ENCODE measurements at regions not wholly inside any gene's neighbourhood (a gene's known extent, or its start where the extent isn't known, plus 50 kb on each side); places are given as distances from the start of the nearest gene placed in this dataset.

- TF ChIP-seq POLR2A (IDR thresholded peaks at IDR 0.05) (no peak), CTCF (IDR thresholded peaks at IDR 0.05) (no peak)
- no peak overlapping the region for H3K27ac ChIP-seq
- no peak for DNase-seq
- H3K4me3 ChIP-seq: no peak overlapping the region
- intact Hi-C loops (cut with DNase I; ENCODE audit: low total_unique reads): no loop called here
- no peaks in the 10 kb centered on the region for H3K36me3 ChIP-seq
- H3K9me3 ChIP-seq: no peaks in the 10 kb centered on the region
- no peaks in the 10 kb centered on the region for H3K4me1 ChIP-seq
- no peaks in the 10 kb centered on the region for H3K27me3 ChIP-seq
Observed at GRCh38 chr13:105139380-105140285, 1395.8 kb downstream of the EFNB2 start.

- intact Hi-C loops (cut with DNase I; ENCODE audit: low total_unique reads): no loop called here
- no peaks in the 10 kb centered on the region for H3K36me3 ChIP-seq
- no peak for DNase-seq
- H3K27ac ChIP-seq: no peak overlapping the region
- no peaks in the 10 kb centered on the region for H3K4me1 ChIP-seq
- H3K27me3 ChIP-seq: no peaks in the 10 kb centered on the region
- no peaks in the 10 kb centered on the region for H3K9me3 ChIP-seq
- no peak overlapping the region for H3K4me3 ChIP-seq
- no peak for TF ChIP-seq POLR2A (IDR thresholded peaks at IDR 0.05)
- TF ChIP-seq CTCF (IDR thresholded peaks at IDR 0.05): no peak
Observed at GRCh38 chr13:105139048-105139379, 1396.4 kb downstream of the EFNB2 start.

GRCh38 chr13:105135852-105136615 is 1399.4 kb downstream of the EFNB2 start:
- H3K36me3 ChIP-seq: no peaks in the 10 kb centered on the region
- DNase-seq: no peak
- no peaks in the 10 kb centered on the region for H3K27me3 ChIP-seq
- no peaks in the 10 kb centered on the region for H3K4me1 ChIP-seq
- H3K4me3 ChIP-seq: no peak overlapping the region
- H3K27ac ChIP-seq: no peak overlapping the region
- H3K9me3 ChIP-seq: no peaks in the 10 kb centered on the region
- TF ChIP-seq CTCF (IDR thresholded peaks at IDR 0.05) (no peak), POLR2A (IDR thresholded peaks at IDR 0.05) (no peak)
- intact Hi-C loops (cut with DNase I; ENCODE audit: low total_unique reads): no loop called here

- no peak overlapping the region for H3K27ac ChIP-seq
Observed at GRCh38 chr13:105127732-105128131, 1407.7 kb downstream of the EFNB2 start.

More at GRCh38 chr13:105127732-105128131, 1407.7 kb downstream of the EFNB2 start:
- TF ChIP-seq POLR2A (IDR thresholded peaks at IDR 0.05) (no peak), CTCF (IDR thresholded peaks at IDR 0.05) (no peak)
- H3K36me3 ChIP-seq: no peaks in the 10 kb centered on the region
- no peaks in the 10 kb centered on the region for H3K9me3 ChIP-seq
- H3K27me3 ChIP-seq: no peaks in the 10 kb centered on the region
- no peak for DNase-seq
- no peaks in the 10 kb centered on the region for H3K4me1 ChIP-seq
- intact Hi-C loops (cut with DNase I; ENCODE audit: low total_unique reads): no loop called here
- H3K4me3 ChIP-seq: no peak overlapping the region
